HFF-Myc (cell line): ENCODE measurements at regions not wholly inside any gene's neighbourhood (a gene's known extent, or its start where the extent isn't known, plus 50 kb on each side); places are given as distances from the start of the nearest gene placed in this dataset.

Experiments
- DNase-seq: peaks from one replicate; pipeline ENCODE4 v3.0.0-alpha.2; 2011; ENCODE audit warnings: low read depth; ENCODE audit errors: extremely low read depth
- H3K4me3 ChIP-seq: replicated peaks from 2 replicates; pipeline ENCODE4 v1.5.1; 2011; ENCODE audit warnings: low read depth, mild to moderate bottlenecking, control low read depth, low read length
- TF ChIP-seq, protein P1 (sequence below): IDR thresholded peaks from 2 replicates; pipeline ENCODE4 v1.5.1; 2012; ENCODE audit warnings: mild to moderate bottlenecking, low read depth, low read length, control low read depth; ENCODE audit errors: missing control alignments

DNA sequence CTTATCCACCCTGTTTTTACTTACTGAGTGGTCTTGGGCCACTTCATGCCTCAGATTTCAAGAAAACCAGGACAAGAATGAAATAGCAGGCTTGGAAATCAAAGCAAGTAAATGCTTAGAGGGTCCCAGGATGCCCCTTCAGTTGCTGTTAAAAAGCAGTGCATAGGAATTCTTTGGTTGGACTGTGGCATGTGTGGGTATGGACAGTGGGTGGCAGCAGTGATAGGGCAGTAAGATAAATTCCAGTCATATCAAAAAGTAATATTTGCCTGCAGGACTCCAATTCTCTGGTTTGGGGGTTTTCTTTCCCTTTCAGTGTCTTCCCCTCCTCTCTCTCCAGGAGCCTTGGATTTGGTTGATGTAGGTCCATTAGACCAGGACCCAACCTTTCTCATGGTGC, 306.7 kb upstream of the CLINT1 start:
- DNase-seq = no peak
- TF ChIP-seq, protein P1, sequence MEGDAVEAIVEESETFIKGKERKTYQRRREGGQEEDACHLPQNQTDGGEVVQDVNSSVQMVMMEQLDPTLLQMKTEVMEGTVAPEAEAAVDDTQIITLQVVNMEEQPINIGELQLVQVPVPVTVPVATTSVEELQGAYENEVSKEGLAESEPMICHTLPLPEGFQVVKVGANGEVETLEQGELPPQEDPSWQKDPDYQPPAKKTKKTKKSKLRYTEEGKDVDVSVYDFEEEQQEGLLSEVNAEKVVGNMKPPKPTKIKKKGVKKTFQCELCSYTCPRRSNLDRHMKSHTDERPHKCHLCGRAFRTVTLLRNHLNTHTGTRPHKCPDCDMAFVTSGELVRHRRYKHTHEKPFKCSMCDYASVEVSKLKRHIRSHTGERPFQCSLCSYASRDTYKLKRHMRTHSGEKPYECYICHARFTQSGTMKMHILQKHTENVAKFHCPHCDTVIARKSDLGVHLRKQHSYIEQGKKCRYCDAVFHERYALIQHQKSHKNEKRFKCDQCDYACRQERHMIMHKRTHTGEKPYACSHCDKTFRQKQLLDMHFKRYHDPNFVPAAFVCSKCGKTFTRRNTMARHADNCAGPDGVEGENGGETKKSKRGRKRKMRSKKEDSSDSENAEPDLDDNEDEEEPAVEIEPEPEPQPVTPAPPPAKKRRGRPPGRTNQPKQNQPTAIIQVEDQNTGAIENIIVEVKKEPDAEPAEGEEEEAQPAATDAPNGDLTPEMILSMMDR = no peak
- H3K4me3 ChIP-seq = no peak overlapping the region

DNA sequence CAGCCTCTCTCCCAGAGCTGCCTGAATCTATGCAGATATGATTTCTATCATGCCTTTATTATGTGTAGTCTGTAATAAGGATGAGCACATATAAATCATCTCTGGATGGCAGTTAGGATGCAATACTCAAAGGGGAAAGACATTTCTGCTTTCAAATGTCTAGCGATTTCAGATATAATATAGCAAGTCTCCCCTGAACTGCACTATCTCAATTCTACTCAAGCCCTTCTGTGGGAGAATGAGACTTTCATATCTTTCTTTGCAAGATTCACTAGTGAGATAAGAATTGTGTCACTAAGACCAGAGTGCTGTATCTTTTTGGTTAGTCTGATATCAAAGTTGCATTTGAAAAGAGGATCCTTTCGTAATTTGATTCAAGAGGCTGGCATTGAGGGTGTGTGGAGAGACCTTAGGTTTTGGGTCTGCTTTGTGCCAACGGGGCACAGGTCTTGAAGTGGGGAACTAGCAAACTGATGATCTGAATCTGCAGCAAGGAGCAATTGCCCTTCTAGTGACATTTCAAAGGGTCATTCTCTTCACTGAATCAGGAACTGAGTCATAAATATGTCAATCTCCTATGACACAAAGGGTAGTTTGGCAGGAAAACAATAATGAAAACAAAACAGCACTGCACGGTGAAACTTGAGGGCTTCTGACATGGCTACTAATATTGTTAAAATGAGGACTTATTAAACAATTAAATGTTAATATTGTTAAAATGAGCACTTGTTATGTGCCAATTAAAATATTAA, 305.5 kb upstream of the CLINT1 start:
- no peak for DNase-seq
- no peak overlapping the region for H3K4me3 ChIP-seq
- TF ChIP-seq, protein P1 = no peak

DNA sequence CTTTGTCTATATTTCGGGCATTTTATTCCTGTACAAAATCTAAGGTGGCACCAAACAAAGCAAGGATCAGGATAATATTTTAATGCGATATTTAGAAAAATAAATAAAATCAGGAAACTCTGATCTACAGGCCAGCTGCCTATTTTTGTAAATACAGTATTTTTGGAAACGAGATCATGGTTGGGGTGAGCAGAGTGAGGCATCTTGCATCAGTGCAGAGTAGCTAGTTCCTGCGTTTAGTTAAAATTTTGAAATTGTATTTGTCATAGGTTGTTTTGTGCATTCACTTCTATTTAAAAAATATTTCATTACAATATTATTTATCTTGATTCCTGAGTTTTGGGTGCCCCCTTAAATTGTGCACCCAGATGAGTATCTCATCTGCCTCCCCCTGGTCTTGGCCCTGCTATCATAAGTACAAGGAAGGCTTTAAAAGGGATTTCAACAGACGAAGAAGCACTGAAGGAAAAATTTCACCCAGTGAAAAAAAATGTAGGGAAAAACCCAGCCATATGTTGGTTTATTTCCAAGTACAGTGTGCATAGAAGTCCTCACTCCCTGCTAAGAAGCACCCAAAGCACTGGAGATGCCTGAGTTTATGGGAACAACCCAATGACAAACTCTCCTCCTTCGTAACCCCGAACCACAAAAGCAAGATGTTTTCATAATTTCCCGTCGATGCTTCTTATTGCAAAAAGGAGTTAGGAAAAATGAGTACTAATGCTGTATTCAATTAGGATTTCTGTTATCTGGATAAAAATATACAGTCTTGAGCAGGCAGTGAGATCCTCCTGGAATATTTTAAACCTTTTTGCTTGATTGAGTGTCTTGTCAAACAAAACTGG, 304.7 kb upstream of the CLINT1 start:
- no peak overlapping the region for H3K4me3 ChIP-seq
- no peak for DNase-seq

DNA sequence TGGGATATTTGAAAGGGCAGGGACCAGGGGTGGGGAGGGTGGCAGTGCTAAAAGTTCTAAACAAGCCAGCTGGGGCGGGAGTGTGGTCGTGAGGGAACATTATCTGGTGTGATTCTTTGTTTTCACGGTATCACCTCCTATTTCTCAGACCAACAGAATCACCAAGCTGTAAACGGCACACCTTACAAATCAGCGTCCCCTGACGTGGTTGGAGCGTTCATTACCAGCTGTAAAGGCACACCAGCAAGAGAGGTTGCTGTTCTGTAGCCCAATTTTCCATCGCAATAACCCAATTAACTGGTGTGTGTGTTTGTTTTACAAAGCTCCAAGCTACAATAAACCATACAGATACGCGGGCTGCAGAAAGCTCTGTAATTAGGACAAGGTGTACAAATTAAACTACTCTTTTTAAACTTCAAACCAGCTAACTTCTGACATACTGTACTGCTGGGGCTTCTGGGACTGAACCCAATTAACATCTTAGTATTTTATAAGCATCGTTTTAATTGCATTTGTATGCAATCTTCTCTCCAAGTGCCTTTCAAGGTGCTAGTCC, 303.6 kb upstream of the CLINT1 start:
- DNase-seq = no peak
- no peak overlapping the region for H3K4me3 ChIP-seq
- TF ChIP-seq, protein P1 = no peak

More for the DNA sequence above, 304.7 kb upstream of the CLINT1 start:
- TF ChIP-seq, protein P1 = no peak

DNA sequence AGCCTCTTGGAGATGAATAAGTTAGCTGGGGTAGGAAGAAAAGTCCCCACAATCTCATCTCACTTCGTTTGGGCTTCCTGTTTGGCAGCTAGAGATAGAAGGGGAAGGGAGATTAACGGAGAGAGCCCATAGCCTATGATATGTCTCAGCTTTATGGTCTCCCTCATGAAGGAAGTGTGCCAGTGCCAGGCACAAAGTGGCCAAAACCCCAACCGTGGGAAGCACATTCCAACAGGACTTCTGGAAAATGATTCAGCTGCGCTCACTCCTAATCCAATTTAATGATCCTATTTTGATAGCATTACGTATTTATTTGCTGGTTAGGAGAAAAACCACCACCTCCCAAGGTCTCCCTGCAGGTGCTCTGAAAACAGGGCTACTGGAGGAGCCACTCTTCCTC, 303.1 kb upstream of the CLINT1 start:
- TF ChIP-seq, protein P1 = no peak
- no peak for DNase-seq
- H3K4me3 ChIP-seq = no peak overlapping the region

DNA sequence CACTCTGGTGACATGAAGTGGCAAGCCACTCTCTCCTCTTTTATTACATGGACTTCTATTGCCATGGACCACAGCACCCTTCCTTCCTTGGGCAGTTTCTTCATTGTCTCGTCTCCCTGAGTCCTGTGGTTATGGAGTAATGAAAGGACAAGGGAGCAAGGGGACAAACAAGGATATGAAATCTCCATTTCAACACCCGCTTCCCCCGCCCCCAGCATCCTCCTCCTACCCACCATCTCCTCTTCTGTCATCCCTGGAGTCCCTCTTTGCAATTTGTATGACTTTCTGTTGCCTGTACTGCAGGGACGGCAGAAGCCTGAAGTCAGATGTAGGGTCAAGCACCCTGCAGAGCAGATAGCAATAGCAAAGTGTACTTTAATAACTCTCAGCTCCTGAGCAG, 300.7 kb upstream of the CLINT1 start:
- no peak for DNase-seq
- TF ChIP-seq, protein P1 = no peak
- no peak overlapping the region for H3K4me3 ChIP-seq
